ENCODE measurements at regions not wholly inside any gene's neighbourhood (a gene's known extent, or its start where the extent isn't known, plus 50 kb on each side); places are given as distances from the start of the nearest gene placed in this dataset.

- Histone ChIP-seq H3K27me3 (ENCODE audit: low read length) (no peaks in the 10 kb centered on the region), H3K4me2 (ENCODE audit: low read length) (no peak overlapping the region), H3K9me3 (ENCODE audit: low read length) (peaks cover 13% of the 10 kb centered on the region; the same call in 1 of the 2 replicates), H2AFZ (ENCODE audit: low read length) (no peak overlapping the region), H3K9me2 (replicated peaks; ENCODE audit: low read length) (no peaks in the 10 kb centered on the region), H3K27ac (ENCODE audit: low read length) (no peak overlapping the region), H4K20me1 (ENCODE audit: low read length) (no peaks in the 10 kb centered on the region), H3F3A (ENCODE audit: low read length, unreplicated experiment) (no peaks in the 10 kb centered on the region), H3K9ac (ENCODE audit: low read length) (no peak overlapping the region), H3K4me3 (ENCODE audit: low read length) (no peak overlapping the region), H3K36me3 (ENCODE audit: low read depth, low read length) (no peaks in the 10 kb centered on the region), H3K4me1 (ENCODE audit: insufficient read depth, low read length) (no peaks in the 10 kb centered on the region), H3K79me2 (ENCODE audit: low read length) (no peaks in the 10 kb centered on the region)
- ChIA-PET POLR2A (ENCODE audit: unreplicated experiment) (no interaction called here), CTCF (no interaction called here)
- TF ChIP-seq EZH2phosphoT487 (IDR thresholded peaks at IDR 0.05; ENCODE audit: borderline replicate concordance, low read length) (no peak), CTCF (conservative IDR thresholded peaks at IDR 0.05; ENCODE audit: low read depth, low read length) (no peak), EZH2 (IDR thresholded peaks at IDR 0.05; ENCODE audit: low read length, unreplicated experiment) (no peak)
- ATAC-seq (no peak), DNase-seq (no peak)
- no TSS peak for BruUV-seq (replicated peaks)
- intact Hi-C loops (cut with micrococcal nuclease): no loop called here
Measured at GRCh38 chr3:117921411-117921810, 1113.2 kb downstream of the IGSF11 start.

GRCh38 chr3:117922039-117922438 is 1112.6 kb downstream of the IGSF11 start:
- intact Hi-C loops (cut with micrococcal nuclease): no loop called here
- no peaks in the 10 kb centered on the region for H3F3A ChIP-seq (ENCODE audit: low read length, unreplicated experiment)
- no peaks in the 10 kb centered on the region for H3K36me3 ChIP-seq (ENCODE audit: low read depth, low read length)
- no peak overlapping the region for H3K9ac ChIP-seq (ENCODE audit: low read length)
- H2AFZ ChIP-seq (ENCODE audit: low read length): no peak overlapping the region
- no peaks in the 10 kb centered on the region for H3K9me2 ChIP-seq (replicated peaks; ENCODE audit: low read length)
- POLR2A ChIA-PET (ENCODE audit: unreplicated experiment): no interaction called here
- TF ChIP-seq CTCF (conservative IDR thresholded peaks at IDR 0.05; ENCODE audit: low read depth, low read length) (no peak), EZH2 (IDR thresholded peaks at IDR 0.05; ENCODE audit: low read length, unreplicated experiment) (no peak), EZH2phosphoT487 (IDR thresholded peaks at IDR 0.05; ENCODE audit: borderline replicate concordance, low read length) (no peak)
- CTCF ChIA-PET: no interaction called here
- no TSS peak for BruUV-seq (replicated peaks)
- no peaks in the 10 kb centered on the region for H3K4me1 ChIP-seq (ENCODE audit: insufficient read depth, low read length)
- DNase-seq (no peak), ATAC-seq (no peak)
- H3K4me3 ChIP-seq (ENCODE audit: low read length): no peak overlapping the region
- H3K9me3 ChIP-seq (ENCODE audit: low read length): peaks cover 16% of the 10 kb centered on the region; the same call in 1 of the 2 replicates
- no peaks in the 10 kb centered on the region for H4K20me1 ChIP-seq (ENCODE audit: low read length)
- no peaks in the 10 kb centered on the region for H3K79me2 ChIP-seq (ENCODE audit: low read length)
- no peak overlapping the region for H3K4me2 ChIP-seq (ENCODE audit: low read length)
- H3K27me3 ChIP-seq (ENCODE audit: low read length): no peaks in the 10 kb centered on the region
- H3K27ac ChIP-seq (ENCODE audit: low read length): no peak overlapping the region

GRCh38 chr3:117926819-117927218 is 1107.8 kb downstream of the IGSF11 start:
- Histone ChIP-seq H3K27me3 (ENCODE audit: low read length) (no peaks in the 10 kb centered on the region), H3K4me3 (ENCODE audit: low read length) (no peak overlapping the region), H3K4me2 (ENCODE audit: low read length) (no peak overlapping the region), H4K20me1 (ENCODE audit: low read length) (no peaks in the 10 kb centered on the region), H3K9me3 (ENCODE audit: low read length) (peaks cover 35% of the 10 kb centered on the region; the same call in 1 of the 2 replicates), H2AFZ (ENCODE audit: low read length) (no peak overlapping the region), H3K79me2 (ENCODE audit: low read length) (no peaks in the 10 kb centered on the region), H3K4me1 (ENCODE audit: insufficient read depth, low read length) (no peaks in the 10 kb centered on the region), H3K9ac (ENCODE audit: low read length) (no peak overlapping the region), H3F3A (ENCODE audit: low read length, unreplicated experiment) (no peaks in the 10 kb centered on the region), H3K9me2 (replicated peaks; ENCODE audit: low read length) (no peaks in the 10 kb centered on the region), H3K27ac (ENCODE audit: low read length) (no peak overlapping the region), H3K36me3 (ENCODE audit: low read depth, low read length) (no peaks in the 10 kb centered on the region)
- ATAC-seq (no peak), DNase-seq (no peak)
- TF ChIP-seq CTCF (conservative IDR thresholded peaks at IDR 0.05; ENCODE audit: low read depth, low read length) (no peak), EZH2 (IDR thresholded peaks at IDR 0.05; ENCODE audit: low read length, unreplicated experiment) (no peak), EZH2phosphoT487 (IDR thresholded peaks at IDR 0.05; ENCODE audit: borderline replicate concordance, low read length) (no peak)
- ChIA-PET POLR2A (ENCODE audit: unreplicated experiment) (no interaction called here), CTCF (no interaction called here)
- intact Hi-C loops (cut with micrococcal nuclease): no loop called here
- BruUV-seq (replicated peaks): no TSS peak

Data from PC-3 (cell line).